ENCODE measurements at regions not wholly inside any gene's neighbourhood (a gene's known extent, or its start where the extent isn't known, plus 50 kb on each side); places are given as distances from the start of the nearest gene placed in this dataset.
A peak's percentile ranks its signal among the peaks of the same experiment; 100 is the strongest.

- peak; percentile 21 for DNase-seq
Measured at GRCh38 chr13:99436686-99437416, 64.4 kb upstream of the TM9SF2 start.

- no peak for DNase-seq
Measured at GRCh38 chr13:99439048-99439447, 62.2 kb upstream of the TM9SF2 start.

- DNase-seq = no peak
Measured at GRCh38 chr13:99439850-99440604, 61.2 kb upstream of the TM9SF2 start.

- no peak for DNase-seq
Measured at GRCh38 chr13:99442273-99442895, 58.9 kb upstream of the TM9SF2 start.

- no peak for DNase-seq
Measured at GRCh38 chr13:99446242-99446641, 55.0 kb upstream of the TM9SF2 start.

GRCh38 chr13:99448546-99448945, 52.7 kb upstream of the TM9SF2 start:
- no peak for DNase-seq

- no peak for DNase-seq
Measured at GRCh38 chr13:99450416-99450815, 50.9 kb upstream of the TM9SF2 start.
